NCI-H1417 treated with DMSO at 0.1 percent for 48 hours (cell line): ENCODE measurements at regions not wholly inside any gene's neighbourhood (a gene's known extent, or its start where the extent isn't known, plus 50 kb on each side); places are given as distances from the start of the nearest gene placed in this dataset.

Experiments
- DNase-seq: peaks from one replicate; lab custom pipeline; 2025; lab: John Stamatoyannopoulos, UW

DNA sequence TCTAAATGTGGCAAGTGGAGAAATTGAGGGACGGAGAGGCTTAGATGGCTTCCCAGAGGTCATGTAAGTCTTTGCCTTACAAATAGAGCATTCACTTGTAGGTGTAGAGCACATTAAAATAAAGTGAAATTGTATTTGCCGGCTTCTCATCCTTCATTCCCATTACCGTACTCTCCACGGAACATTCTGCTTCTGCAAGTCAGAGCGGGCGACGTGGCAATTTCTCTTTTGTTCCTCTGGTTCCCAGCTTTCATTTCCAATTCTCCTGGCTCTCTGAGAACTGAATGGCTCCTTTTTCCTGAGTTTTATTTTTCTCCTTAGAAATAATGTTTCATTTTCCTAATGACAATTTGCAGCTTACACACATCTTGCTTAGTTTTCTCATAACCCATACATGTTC, 51.3 kb upstream of the PFKP start:
- DNase-seq: no peak

GRCh38 chr10:3014968-3015367, 52.4 kb upstream of the PFKP start:
- DNase-seq: no peak

DNA sequence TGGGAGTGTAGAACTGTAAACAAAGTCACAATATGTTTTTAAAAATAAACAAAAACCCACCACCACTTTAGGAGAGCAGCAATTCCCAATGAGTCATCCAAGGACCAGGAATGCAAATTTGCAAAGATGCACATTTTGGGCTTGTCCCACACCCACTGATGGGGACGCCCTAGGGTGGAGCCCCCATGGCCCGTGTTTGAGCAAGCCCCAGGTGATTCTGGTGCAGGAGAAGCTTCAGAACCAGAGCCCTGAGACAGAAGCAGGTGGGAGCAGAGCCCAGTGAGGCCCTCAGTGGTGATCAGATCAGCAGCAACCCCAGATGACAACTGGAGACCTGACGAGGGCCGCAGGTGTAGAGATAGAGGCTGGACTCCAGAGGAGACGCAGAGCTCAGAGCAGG, 55.1 kb upstream of the PFKP start:
- DNase-seq: no peak

- DNase-seq: no peak
Measured at GRCh38 chr10:3010816-3011460, 56.4 kb upstream of the PFKP start.

GRCh38 chr10:3010334-3010733, 57.0 kb upstream of the PFKP start:
- DNase-seq: no peak

DNA sequence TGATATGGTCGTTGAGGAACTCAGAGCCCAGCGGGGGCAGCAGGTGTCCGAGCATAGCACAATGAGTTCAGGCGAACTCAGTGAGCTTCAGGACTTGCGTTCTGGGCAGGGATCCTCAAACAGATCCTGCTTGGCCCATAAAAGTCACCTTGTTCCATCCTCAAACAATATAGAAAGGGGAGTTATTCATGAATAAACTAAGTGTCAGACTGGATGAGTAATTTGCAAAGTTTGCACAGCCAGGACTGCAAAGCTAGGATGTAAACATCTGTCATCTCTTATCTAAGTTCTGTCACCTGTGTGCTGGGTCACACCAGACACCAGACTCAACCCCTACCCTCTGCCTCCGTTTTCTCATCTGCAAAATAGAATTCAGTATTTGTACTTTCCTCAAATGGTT, 58.0 kb upstream of the PFKP start:
- DNase-seq: no peak

GRCh38 chr10:3008518-3009195, 58.7 kb upstream of the PFKP start:
- no peak for DNase-seq

DNA sequence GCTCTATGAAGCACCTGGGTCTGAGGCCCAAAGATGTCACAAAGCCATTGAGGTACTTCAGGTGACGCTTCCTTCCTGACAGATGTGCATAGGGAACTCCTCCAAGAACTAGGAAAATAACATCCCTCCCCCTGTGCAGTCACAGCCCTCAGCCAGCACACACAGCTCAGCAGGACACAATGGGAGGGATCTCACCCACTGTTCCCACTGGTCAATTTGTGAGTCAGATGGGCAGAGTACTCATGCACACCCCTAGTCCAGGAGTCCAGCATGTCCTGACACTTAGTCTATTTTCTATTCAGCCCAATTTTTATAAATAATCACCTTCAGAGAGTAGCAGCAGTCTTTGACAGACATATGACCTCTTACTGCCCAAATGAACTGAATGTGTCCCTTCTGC, 60.7 kb upstream of the PFKP start:
- DNase-seq: no peak

GRCh38 chr10:3006093-3006492, 61.3 kb upstream of the PFKP start:
- DNase-seq: no peak

- no peak for DNase-seq
Measured at GRCh38 chr10:3002304-3002703, 65.0 kb upstream of the PFKP start.

GRCh38 chr10:3000048-3000447, 67.3 kb upstream of the PFKP start:
- no peak for DNase-seq

DNA sequence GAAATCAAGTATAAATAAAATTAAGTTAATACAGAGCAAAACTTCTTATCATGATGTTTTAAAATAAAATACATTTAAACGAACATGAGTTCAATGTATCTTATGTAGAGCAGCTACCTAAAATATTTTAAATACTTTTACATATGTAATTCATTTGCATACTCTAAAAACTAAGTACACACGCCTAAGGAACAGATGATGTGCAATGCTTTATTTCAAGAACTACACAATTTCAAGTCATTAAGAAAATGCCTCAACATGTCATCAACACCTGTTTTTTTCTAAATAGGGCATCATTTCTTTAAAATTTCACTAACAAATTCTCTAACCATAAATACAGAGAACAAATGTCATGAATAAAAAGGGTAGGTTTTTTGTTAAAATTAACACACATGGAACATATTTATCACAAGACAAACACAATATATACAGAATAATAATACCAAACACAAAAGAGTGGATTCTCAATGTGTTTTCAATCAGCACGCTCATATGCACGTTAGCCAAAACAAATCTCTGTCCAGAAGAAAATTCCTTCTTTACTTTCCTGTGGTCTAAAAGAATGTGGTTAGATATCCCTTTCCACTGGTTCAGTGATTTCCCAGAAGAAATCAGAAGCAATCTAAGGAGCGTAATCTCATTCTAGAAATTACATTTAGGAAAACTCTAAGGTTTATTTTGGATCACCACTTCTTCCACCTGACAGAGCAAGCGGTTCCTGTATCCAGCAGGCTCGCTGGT, 73.0 kb upstream of the PFKP start:
- no peak for DNase-seq

GRCh38 chr10:2993636-2994035, 73.7 kb upstream of the PFKP start:
- no peak for DNase-seq

- DNase-seq: no peak
Measured at GRCh38 chr10:2992401-2993198, 74.7 kb upstream of the PFKP start.

- peak; percentile 52 for DNase-seq
Measured at GRCh38 chr10:2990764-2991163, 76.6 kb upstream of the PFKP start.

GRCh38 chr10:2989292-2989947, 77.9 kb upstream of the PFKP start:
- DNase-seq: no peak

- no peak for DNase-seq
Measured at GRCh38 chr10:2987185-2987768, 80.1 kb upstream of the PFKP start.

DNA sequence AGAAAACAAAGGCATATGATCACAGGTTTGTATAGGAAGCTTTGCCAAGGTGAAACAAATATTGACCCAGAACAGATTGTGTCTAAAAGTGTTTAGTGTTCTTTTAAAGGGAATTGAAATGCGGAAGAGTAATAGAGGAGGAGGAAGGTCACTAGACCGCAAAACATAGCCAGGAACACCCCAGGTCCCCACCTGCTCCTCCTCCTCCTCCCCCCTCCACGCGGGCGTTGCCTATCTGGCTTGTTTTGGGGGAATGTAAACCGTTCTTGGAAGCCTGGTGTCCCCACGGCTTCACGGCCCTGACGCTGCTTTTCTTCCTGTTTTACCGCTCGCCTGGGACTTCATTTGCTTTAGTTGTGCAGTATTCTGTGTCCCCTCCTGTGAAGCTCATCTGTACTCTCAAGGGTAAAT, 81.0 kb upstream of the PFKP start:
- DNase-seq: no peak

DNA sequence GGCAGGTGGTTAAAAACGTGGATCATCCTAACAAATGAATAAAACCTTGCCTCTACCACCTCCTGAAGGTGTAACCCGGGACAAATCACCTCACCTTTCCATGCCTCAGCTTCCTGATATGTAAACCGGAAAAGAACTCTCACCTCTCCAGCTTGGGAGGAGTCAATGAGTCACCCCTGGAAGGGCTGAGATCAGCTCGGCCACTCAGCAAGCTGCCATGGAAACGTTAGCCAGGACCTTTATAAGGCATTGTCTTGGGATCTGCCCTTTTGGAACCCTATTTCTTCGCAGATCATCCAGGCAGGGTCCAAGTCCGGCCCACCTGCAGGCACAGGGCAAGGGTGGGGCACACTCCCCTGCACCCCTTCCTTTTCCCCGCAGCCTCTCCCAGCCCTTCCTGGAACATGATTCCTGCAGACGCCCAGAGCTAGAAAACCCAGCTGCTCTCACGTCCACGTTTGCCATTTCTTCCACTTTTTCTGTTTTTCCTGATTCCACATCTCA, 81.6 kb upstream of the PFKP start:
- DNase-seq: no peak

DNA sequence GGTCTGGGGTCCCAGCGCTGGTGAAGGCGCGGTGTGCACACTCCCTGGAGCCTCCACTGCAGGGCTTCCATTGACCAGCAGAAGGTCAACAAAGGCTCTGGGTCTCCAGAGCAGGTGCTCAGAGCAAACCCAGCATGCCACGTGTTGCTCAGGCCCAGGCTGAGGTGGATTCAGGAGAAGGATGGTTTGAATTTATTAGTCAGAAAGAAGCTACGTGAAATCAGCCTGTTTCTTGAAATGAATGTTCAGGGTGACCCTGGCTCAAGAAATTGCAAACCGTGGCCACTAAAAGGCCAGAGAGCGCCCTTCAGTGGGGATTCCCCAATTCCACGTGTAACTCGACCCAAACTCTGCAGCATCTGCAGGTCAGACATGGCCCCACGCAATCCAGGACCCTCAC, 82.7 kb upstream of the PFKP start:
- no peak for DNase-seq

GRCh38 chr10:2982146-2982545, 85.2 kb upstream of the PFKP start:
- no peak for DNase-seq
